ENCODE measurements at regions not wholly inside any gene's neighbourhood (a gene's known extent, or its start where the extent isn't known, plus 50 kb on each side); places are given as distances from the start of the nearest gene placed in this dataset.

GRCh38 chr5:88665750-88666215 is 217.2 kb downstream of the MEF2C start:
- Histone ChIP-seq H3K79me2 (replicated peaks; ENCODE audit: insufficient read depth) (no peaks in the 10 kb centered on the region), H4K20me1 (replicated peaks; ENCODE audit: insufficient read depth) (no peaks in the 10 kb centered on the region)
- peak overlapping the region; percentile 63 for H3K4me3 Mint-ChIP-seq

GRCh38 chr5:88664645-88665044 is 218.3 kb downstream of the MEF2C start:
- no peaks in the 10 kb centered on the region for H4K20me1 ChIP-seq (replicated peaks; ENCODE audit: insufficient read depth)
- no peak overlapping the region for H3K27ac Mint-ChIP-seq
- H3K36me3 Mint-ChIP-seq (ENCODE audit: low read depth) = no peaks in the 10 kb centered on the region; the same call in 2 of the 3 replicates
- H3K4me1 Mint-ChIP-seq = peaks cover 73% of the 10 kb centered on the region
- no peaks in the 10 kb centered on the region for H3K9me2 ChIP-seq (ENCODE audit: insufficient read depth)
- no peak overlapping the region for H3K4me3 Mint-ChIP-seq
- peaks cover 21% of the 10 kb centered on the region for H3F3A ChIP-seq (replicated peaks; ENCODE audit: low read depth)
- peaks cover 81% of the 10 kb centered on the region for H3K27me3 ChIP-seq (ENCODE audit: insufficient read depth)
- DNase-seq (ENCODE audit: low spot score) (peak; percentile 87), ATAC-seq (no peak; the same call in 1 of the 3 replicates)
- no peak overlapping the region for H3K27ac ChIP-seq (ENCODE audit: low read depth)
- TF ChIP-seq NANOG (IDR thresholded peaks at IDR 0.05; ENCODE audit: borderline replicate concordance) (peak; percentile 100), CREB1 (CRISPR knock-in tag; IDR thresholded peaks at IDR 0.05; ENCODE audit: low read depth) (peak; percentile 49; the same call in 1 of the 2 replicates), ZNF331 (CRISPR knock-in tag; IDR thresholded peaks at IDR 0.05; ENCODE audit: low read depth) (no peak), POLR2AphosphoS5 (IDR thresholded peaks at IDR 0.05; ENCODE audit: low read depth) (0 out of 2 replicates have a peak, but pooled peaks have one; percentile 31)
- H3K4me2 ChIP-seq = no peak overlapping the region
- H2AFZ ChIP-seq = no peak overlapping the region
- H3K79me2 ChIP-seq (replicated peaks; ENCODE audit: insufficient read depth) = no peaks in the 10 kb centered on the region
- no peaks in the 10 kb centered on the region for H3K36me3 ChIP-seq (ENCODE audit: insufficient read depth)
- peaks cover 91% of the 10 kb centered on the region for H3K27me3 Mint-ChIP-seq (ENCODE audit: insufficient read depth, low read depth, poor library complexity)
- peaks cover 67% of the 10 kb centered on the region for H3K4me1 ChIP-seq (ENCODE audit: insufficient read depth)
- no peaks in the 10 kb centered on the region for H3K9me3 Mint-ChIP-seq
- no peak overlapping the region for H3K4me3 ChIP-seq

More at GRCh38 chr5:88665750-88666215, 217.2 kb downstream of the MEF2C start:
- no peaks in the 10 kb centered on the region for H3K36me3 ChIP-seq (ENCODE audit: insufficient read depth)
- H3K27me3 Mint-ChIP-seq (ENCODE audit: insufficient read depth, low read depth, poor library complexity) = peaks cover 91% of the 10 kb centered on the region
- no peak overlapping the region for H3K27ac ChIP-seq (ENCODE audit: low read depth)
- H3K27me3 ChIP-seq (ENCODE audit: insufficient read depth) = peaks cover 82% of the 10 kb centered on the region
- ATAC-seq (no peak), DNase-seq (ENCODE audit: low spot score) (peak; percentile 79)
- no peak for TF ChIP-seq EZH2 (IDR thresholded peaks at IDR 0.05; ENCODE audit: low read depth, unreplicated experiment)
- TF ChIP-seq EZH2phosphoT487 (IDR thresholded peaks at IDR 0.05; ENCODE audit: unreplicated experiment) = no peak
- no peak for TF ChIP-seq CREB1 (CRISPR knock-in tag; IDR thresholded peaks at IDR 0.05; ENCODE audit: low read depth)
- no peak for TF ChIP-seq NANOG (IDR thresholded peaks at IDR 0.05; ENCODE audit: borderline replicate concordance)
- no peak for TF ChIP-seq ZNF114 (CRISPR knock-in tag; IDR thresholded peaks at IDR 0.05)
- peaks cover 78% of the 10 kb centered on the region for H3K4me1 ChIP-seq (ENCODE audit: insufficient read depth)
- peaks cover 76% of the 10 kb centered on the region for H3K4me1 Mint-ChIP-seq
- peak overlapping the region; percentile 38 for H3K4me3 ChIP-seq
- no peaks in the 10 kb centered on the region for H3K9me3 Mint-ChIP-seq
- H3K4me2 ChIP-seq = peak overlapping the region; percentile 75
- no peaks in the 10 kb centered on the region; the same call in 2 of the 3 replicates for H3K36me3 Mint-ChIP-seq (ENCODE audit: low read depth)
- H3K27ac Mint-ChIP-seq = no peak overlapping the region
- H2AFZ ChIP-seq = no peak overlapping the region
- H3F3A ChIP-seq (replicated peaks; ENCODE audit: low read depth) = peaks cover 21% of the 10 kb centered on the region
- H3K9me2 ChIP-seq (ENCODE audit: insufficient read depth) = no peaks in the 10 kb centered on the region

GRCh38 chr5:88663793-88664216 is 219.2 kb downstream of the MEF2C start:
- H3K27ac ChIP-seq (ENCODE audit: low read depth) = no peak overlapping the region
- no peak for TF ChIP-seq NANOG (IDR thresholded peaks at IDR 0.05; ENCODE audit: borderline replicate concordance)
- TF ChIP-seq, protein P1, sequence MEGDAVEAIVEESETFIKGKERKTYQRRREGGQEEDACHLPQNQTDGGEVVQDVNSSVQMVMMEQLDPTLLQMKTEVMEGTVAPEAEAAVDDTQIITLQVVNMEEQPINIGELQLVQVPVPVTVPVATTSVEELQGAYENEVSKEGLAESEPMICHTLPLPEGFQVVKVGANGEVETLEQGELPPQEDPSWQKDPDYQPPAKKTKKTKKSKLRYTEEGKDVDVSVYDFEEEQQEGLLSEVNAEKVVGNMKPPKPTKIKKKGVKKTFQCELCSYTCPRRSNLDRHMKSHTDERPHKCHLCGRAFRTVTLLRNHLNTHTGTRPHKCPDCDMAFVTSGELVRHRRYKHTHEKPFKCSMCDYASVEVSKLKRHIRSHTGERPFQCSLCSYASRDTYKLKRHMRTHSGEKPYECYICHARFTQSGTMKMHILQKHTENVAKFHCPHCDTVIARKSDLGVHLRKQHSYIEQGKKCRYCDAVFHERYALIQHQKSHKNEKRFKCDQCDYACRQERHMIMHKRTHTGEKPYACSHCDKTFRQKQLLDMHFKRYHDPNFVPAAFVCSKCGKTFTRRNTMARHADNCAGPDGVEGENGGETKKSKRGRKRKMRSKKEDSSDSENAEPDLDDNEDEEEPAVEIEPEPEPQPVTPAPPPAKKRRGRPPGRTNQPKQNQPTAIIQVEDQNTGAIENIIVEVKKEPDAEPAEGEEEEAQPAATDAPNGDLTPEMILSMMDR (conservative IDR thresholded peaks at IDR 0.05; ENCODE audit: low read depth in 2 of 2) = no peak
- no peak for TF ChIP-seq JUNB (IDR thresholded peaks at IDR 0.05; ENCODE audit: unreplicated experiment)
- TF ChIP-seq REST (IDR thresholded peaks at IDR 0.05; ENCODE audit: unreplicated experiment) = no peak
- TF ChIP-seq CREB1 (CRISPR knock-in tag; IDR thresholded peaks at IDR 0.05; ENCODE audit: low read depth) = no peak

More at GRCh38 chr5:88663793-88664216, 219.2 kb downstream of the MEF2C start:
- Histone ChIP-seq H3K4me1 (ENCODE audit: insufficient read depth) (peaks cover 65% of the 10 kb centered on the region), H3K27me3 (ENCODE audit: insufficient read depth) (peaks cover 81% of the 10 kb centered on the region), H3K4me3 (no peak overlapping the region), H3K4me2 (peak overlapping the region; percentile 3), H3K36me3 (ENCODE audit: insufficient read depth) (no peaks in the 10 kb centered on the region), H3F3A (replicated peaks; ENCODE audit: low read depth) (peaks cover 22% of the 10 kb centered on the region), H4K20me1 (replicated peaks; ENCODE audit: insufficient read depth) (no peaks in the 10 kb centered on the region), H2AFZ (no peak overlapping the region), H3K9me2 (ENCODE audit: insufficient read depth) (no peaks in the 10 kb centered on the region), H3K79me2 (replicated peaks; ENCODE audit: insufficient read depth) (no peaks in the 10 kb centered on the region)
- Mint-ChIP-seq H3K27me3 (ENCODE audit: insufficient read depth, low read depth, poor library complexity) (peaks cover 92% of the 10 kb centered on the region), H3K9me3 (no peaks in the 10 kb centered on the region), H3K4me3 (no peak overlapping the region), H3K4me1 (peaks cover 77% of the 10 kb centered on the region), H3K27ac (no peak overlapping the region), H3K36me3 (ENCODE audit: low read depth) (no peaks in the 10 kb centered on the region; the same call in 2 of the 3 replicates)
- ATAC-seq = no peak
- peak; percentile 56 for DNase-seq (ENCODE audit: low spot score)

Data from GM23338 (cell line).